ENCODE measurements at regions not wholly inside any gene's neighbourhood (a gene's known extent, or its start where the extent isn't known, plus 50 kb on each side); places are given as distances from the start of the nearest gene placed in this dataset.
"Not testable (repeated sequence)": the region's sequence is repeated elsewhere in the genome, so short reads cannot be mapped to it uniquely, and the experiment has no call there.

DNA sequence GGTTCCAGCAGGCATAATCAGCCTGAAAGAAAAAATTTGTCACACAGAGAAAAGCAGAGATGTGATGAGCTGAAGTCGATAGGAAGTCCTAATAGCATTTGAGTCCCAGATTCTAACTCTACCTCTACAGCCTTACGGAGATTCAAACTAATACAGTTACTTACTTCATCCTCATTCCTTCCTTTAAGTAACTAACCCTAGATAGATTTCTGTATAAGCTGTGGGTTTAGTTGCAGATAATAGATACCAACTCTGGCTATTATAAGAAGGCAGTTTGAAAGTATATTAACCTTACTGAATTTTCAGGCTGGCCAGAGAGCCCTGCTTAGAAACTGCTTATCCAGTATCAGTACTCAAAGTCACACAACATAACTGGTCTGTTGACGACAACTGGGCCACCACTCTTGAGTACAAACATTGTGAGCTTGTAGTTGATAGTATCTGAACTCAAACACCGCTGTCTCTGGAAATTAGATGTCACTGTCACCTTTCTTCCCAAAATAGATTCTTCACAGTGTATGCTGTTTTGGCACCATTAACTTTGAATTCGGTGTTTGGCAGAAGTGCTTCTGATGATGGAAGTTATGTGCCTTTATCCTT lies 484.3 kb downstream of the DIPK2A start:
- no peak for DNase-seq

DNA sequence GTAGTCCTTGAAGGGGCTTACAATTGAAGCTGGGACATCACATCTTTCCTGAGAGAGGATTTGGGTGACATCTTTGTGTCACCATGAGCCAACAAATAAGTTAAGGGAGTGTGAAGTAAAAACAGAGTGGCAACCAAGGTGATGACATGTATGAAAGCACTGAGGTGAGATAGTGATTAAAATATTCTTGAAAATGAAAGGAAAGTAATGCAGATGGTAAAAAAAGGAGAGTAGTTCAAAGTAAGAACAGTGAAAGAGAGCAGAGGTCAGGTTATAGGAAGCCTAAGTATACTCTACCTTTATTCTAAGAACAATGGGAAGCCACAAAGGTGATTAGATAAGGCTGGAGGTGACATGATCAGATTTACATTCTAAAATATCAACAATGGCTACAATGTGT lies 486.1 kb downstream of the DIPK2A start:
- DNase-seq = no peak

- no peak for DNase-seq
Measured at GRCh38 chr3:144458283-144458682, 486.7 kb downstream of the DIPK2A start.

DNA sequence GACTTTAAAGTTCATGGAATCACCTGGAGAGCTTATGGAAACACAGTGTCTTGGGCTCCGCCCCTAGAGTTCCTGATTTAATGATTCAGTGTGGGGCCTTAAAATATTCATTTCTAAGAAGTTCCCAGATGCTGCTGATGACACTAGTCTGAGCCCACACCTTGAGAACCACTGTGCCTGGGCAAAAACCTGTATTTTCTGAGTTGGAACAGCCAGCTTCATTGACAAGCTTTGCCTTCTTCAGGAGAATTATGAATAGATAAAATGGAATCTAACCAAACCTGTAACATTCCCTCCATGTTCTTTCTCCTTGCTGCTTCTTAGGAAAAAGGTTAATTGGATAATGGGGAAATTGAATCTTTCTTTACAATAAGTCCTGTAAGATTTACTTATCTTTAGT lies 490.7 kb downstream of the DIPK2A start:
- DNase-seq = no peak

DNA sequence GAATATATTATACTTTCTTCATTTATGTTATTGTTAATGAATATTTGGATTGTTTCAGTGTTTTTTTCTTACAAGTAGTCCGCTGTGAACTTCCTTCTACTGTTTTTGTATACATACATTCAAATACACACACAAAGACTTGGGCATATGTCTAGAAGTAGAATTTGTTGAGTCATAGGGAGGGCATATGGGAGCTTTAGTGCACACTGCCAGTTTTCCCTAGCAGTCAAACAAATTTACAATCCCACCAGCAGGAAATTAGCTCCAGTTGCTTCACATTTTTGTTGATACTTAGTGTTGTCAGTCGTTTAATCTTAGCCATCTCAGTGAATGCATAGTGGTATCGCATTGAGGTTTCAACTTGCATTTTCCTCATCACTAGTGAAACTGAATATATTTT lies 492.3 kb downstream of the DIPK2A start:
- no peak for DNase-seq

GRCh38 chr3:144466114-144466513 lies 494.5 kb downstream of the DIPK2A start:
- no peak for DNase-seq

- DNase-seq = no peak
Measured at GRCh38 chr3:144466540-144466939, 494.9 kb downstream of the DIPK2A start.

DNA sequence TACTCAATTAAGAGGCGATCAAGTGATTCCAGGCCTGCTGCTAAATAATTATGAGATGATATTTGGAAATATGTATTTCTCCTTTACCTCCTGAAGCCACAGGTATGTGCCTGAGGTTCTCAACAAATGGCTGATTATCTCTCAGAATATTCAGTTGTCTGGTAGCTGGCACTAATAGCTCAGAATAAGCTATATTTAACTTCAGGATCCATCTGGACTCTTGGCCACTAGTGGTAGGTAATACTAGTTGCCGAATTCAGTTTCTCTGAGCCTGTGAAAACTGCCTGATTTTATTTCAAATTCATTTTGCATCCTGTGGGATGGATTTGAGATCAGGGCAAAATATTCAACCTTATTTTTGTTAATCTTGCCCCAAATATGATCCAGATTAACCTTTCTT lies 499.0 kb downstream of the DIPK2A start:
- DNase-seq = no peak

DNA sequence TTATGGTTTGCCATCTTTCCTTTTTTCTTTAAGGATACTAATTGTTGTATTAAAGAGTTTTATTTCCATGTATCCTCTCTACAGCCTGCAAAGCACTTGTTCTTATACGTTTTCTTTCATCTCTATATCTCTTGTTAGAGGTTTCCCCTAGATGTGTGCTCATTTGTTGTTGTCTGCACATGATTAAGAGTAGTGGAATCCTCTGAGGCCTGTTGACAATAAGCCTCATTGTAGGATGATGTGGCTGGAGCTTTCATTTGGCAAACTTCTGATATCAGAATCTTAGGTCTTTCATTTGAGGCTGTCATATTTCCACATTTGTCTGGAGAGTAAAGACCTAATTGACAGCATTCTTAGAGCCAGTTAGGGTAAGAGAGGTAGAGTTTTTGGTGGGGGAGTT lies 506.0 kb downstream of the DIPK2A start:
- no peak for DNase-seq

- no peak for DNase-seq
Measured at GRCh38 chr3:144480416-144480919, 508.8 kb downstream of the DIPK2A start.

GRCh38 chr3:144482876-144483275 lies 511.3 kb downstream of the DIPK2A start:
- no peak for DNase-seq

GRCh38 chr3:144487011-144487410 lies 515.4 kb downstream of the DIPK2A start:
- DNase-seq = no peak

DNA sequence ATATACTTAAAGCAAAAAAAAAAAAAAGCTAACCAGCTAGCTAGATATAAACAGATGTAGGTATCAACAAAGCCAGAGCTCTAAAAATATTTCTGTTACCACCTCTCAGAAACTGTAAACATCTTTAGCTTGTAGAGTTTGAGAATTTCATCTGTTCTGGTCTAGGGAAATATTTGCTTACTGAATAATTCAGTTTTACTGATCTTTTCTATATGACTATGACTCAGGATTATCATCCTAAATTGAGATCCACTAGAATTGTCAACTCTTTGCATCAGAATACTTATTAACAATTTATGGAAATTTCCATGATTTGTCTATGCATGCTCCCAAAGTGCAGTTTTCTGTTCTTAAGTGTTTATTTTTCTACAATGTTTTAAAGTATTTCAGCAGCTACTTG lies 517.3 kb downstream of the DIPK2A start:
- no peak for DNase-seq

DNA sequence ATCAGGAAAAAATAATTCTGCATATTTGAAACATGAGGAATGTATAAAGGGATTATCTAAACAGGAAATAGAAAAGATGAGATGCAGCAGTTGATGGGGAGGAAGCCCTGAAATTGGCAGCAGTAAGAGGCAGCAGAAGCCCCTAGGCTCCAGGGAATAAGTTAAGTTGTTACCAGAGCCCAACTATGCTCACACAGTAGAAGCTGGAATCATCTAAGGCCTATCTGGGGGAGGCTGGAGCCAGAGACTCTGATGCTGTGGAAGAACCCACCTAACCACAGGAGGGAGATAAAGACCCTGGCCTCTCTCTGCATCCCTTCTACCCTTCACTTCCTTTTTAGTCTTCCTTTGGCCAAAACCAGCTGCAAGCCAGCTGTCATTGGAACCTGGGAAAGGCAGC lies 519.7 kb downstream of the DIPK2A start:
- no peak for DNase-seq

DNA sequence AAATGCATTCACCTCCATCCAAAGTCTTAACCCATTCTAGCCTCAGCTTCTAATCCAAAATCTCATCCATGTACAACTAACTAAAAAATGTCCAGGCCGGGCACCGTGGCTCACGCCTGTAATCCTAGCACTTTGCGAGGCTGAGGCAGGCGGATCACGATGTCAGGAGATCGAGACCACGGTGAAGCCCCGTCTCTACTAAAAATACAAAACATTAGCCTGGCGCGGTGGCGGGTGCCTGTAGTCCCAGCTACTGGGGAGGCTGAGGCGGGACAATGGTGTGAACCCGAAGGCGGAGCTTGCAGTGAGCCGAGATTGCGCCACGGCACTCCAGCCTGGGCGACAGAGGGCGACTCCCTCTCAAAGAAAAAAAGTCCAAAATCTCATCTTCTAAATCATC lies 523.0 kb downstream of the DIPK2A start:
- not testable (repeated sequence) for DNase-seq

GRCh38 chr3:144496141-144496835 lies 524.7 kb downstream of the DIPK2A start:
- peak in 13 of 56 donors; percentile 1 to 32 (median 4) for DNase-seq

GRCh38 chr3:144497452-144497851 lies 525.8 kb downstream of the DIPK2A start:
- no peak for DNase-seq

GRCh38 chr3:144499001-144499930 lies 527.6 kb downstream of the DIPK2A start:
- DNase-seq = no peak

DNA sequence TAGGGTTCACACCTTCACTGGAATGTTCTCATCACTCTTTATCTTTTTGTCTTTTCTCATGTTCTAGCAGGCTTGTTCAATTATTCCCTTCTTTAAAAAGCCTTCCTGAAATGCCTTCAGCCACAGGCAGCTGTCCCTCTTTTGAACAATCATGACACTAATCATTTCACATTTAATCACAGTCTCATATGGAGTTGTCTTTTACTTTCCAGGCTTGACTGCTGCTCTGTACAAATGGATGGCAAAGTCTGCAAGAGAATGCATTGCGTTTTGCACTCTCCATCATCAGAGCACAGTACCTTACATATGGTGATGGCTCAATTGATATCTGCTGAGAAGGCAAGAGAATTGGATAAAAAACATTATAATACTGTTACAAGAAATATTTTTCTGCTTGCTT lies 529.8 kb downstream of the DIPK2A start:
- DNase-seq = no peak

GRCh38 chr3:144502402-144502801 lies 530.8 kb downstream of the DIPK2A start:
- no peak for DNase-seq

GRCh38 chr3:144506375-144506774 lies 534.8 kb downstream of the DIPK2A start:
- DNase-seq = not testable (repeated sequence)

- DNase-seq = no peak
Measured at GRCh38 chr3:144511346-144511745, 539.7 kb downstream of the DIPK2A start.
